SU-DHL-6 (cell line): ENCODE measurements at regions not wholly inside any gene's neighbourhood (a gene's known extent, or its start where the extent isn't known, plus 50 kb on each side); places are given as distances from the start of the nearest gene placed in this dataset.

Experiments used
- CTCF ChIP-seq: fragments of 200-600 bp; sonication (generic); IDR thresholded peaks from one replicate; pipeline ENCODE4 v1.5.1; 2017; ENCODE audit warnings: antibody characterized with exemption, mild to moderate bottlenecking, low read length, moderate library complexity; ENCODE audit not compliant: insufficient read depth, poor library complexity, severe bottlenecking
- EZH2phosphoT487 ChIP-seq: fragments of 200-600 bp; sonication (generic), shearing (Covaris generic); conservative IDR thresholded peaks from 2 replicates; pipeline ENCODE4 v1.6.1; 2018; ENCODE audit warnings: mild to moderate bottlenecking, antibody characterized with exemption, low read length, moderate library complexity, mixed read lengths

GRCh38 chr6:137811916-137812553 lies 55.0 kb upstream of the TNFAIP3 start:
- TF ChIP-seq CTCF (no peak), EZH2phosphoT487 (no peak)
